ENCODE measurements at regions not wholly inside any gene's neighbourhood (a gene's known extent, or its start where the extent isn't known, plus 50 kb on each side); places are given as distances from the start of the nearest gene placed in this dataset.
"Not testable (repeated sequence)": the region's sequence is repeated elsewhere in the genome, so short reads cannot be mapped to it uniquely, and the experiment has no call there.

GRCh38 chr21:39080366-39080765, 102.9 kb downstream of the PSMG1 start:
- DNase-seq, result no peak

- no peak for DNase-seq
These were observed 103.6 kb downstream of the PSMG1 start for GRCh38 chr21:39079617-39080016.

GRCh38 chr21:39078322-39079065, 104.8 kb downstream of the PSMG1 start:
- no peak for DNase-seq

- DNase-seq, result no peak
These were observed 105.4 kb downstream of the PSMG1 start for GRCh38 chr21:39077876-39078275.

GRCh38 chr21:39074508-39074907, 108.7 kb downstream of the PSMG1 start:
- no peak for DNase-seq

GRCh38 chr21:39073717-39074116, 109.5 kb downstream of the PSMG1 start:
- DNase-seq, result no peak

- DNase-seq, result no peak
These were observed 110.2 kb downstream of the PSMG1 start for GRCh38 chr21:39073063-39073462.

GRCh38 chr21:39072468-39072867, 110.8 kb downstream of the PSMG1 start:
- DNase-seq, result no peak

GRCh38 chr21:39071623-39072214, 111.5 kb downstream of the PSMG1 start:
- no peak for DNase-seq

- not testable (repeated sequence) for DNase-seq
These were observed 113.4 kb downstream of the PSMG1 start for GRCh38 chr21:39069856-39070255.

GRCh38 chr21:39066829-39067780, 116.1 kb downstream of the PSMG1 start:
- DNase-seq, result no peak

- DNase-seq, result no peak
These were observed 117.3 kb downstream of the PSMG1 start for GRCh38 chr21:39065917-39066316.

- DNase-seq, result no peak
These were observed 118.8 kb downstream of the PSMG1 start for GRCh38 chr21:39064325-39065012.

GRCh38 chr21:39063517-39063916, 119.7 kb downstream of the PSMG1 start:
- DNase-seq, result no peak

GRCh38 chr21:39062196-39062595, 121.1 kb downstream of the PSMG1 start:
- DNase-seq, result no peak

- DNase-seq, result no peak
These were observed 121.5 kb downstream of the PSMG1 start for GRCh38 chr21:39061766-39062165.

- no peak for DNase-seq
These were observed 122.7 kb downstream of the PSMG1 start for GRCh38 chr21:39060485-39061083.

GRCh38 chr21:39057121-39057520, 126.1 kb downstream of the PSMG1 start:
- DNase-seq, result peak; percentile 86

- DNase-seq, result no peak
These were observed 126.6 kb downstream of the PSMG1 start for GRCh38 chr21:39056636-39057035.

GRCh38 chr21:39055167-39055767, 128.0 kb downstream of the PSMG1 start:
- DNase-seq, result no peak

GRCh38 chr21:39054066-39054465, 129.2 kb downstream of the PSMG1 start:
- DNase-seq, result no peak

- DNase-seq, result no peak
These were observed 130.1 kb downstream of the PSMG1 start for GRCh38 chr21:39053126-39053525.

Data from DMS79 treated with DMSO at 0.1 percent for 48 hours (cell line).